Liver (tissue), 3 donors: ENCODE measurements at regions not wholly inside any gene's neighbourhood (a gene's known extent, or its start where the extent isn't known, plus 50 kb on each side); places are given as distances from the start of the nearest gene placed in this dataset.
A peak's percentile ranks its signal among the peaks of the same experiment; 100 is the strongest.

ENCODE experiments used
- ATF3 ChIP-seq: IDR thresholded peaks from 2 replicates; pipeline ENCODE4 v1.6.1; 2016; ENCODE audit warnings: antibody characterized with exemption
- CTCF ChIP-seq: fragments of 150-350 bp; IDR thresholded peaks from 2 replicates; pipeline ENCODE4 v1.5.1; 2017; ENCODE audit warnings: improper control_type of control experiment, low read depth, low read length; ENCODE audit not compliant: missing input control
- EGR1 ChIP-seq, 2 donors: IDR thresholded peaks; 2 replicates each; pipeline ENCODE4 v1.6.1; 2016 to 2018; ENCODE audit warnings: antibody characterized with exemption in 2 of 2, low read depth in 2 of 2
- HNF4A ChIP-seq, 2 donors: conservative IDR thresholded peaks; 2 replicates each; pipeline ENCODE4 v1.6.1; 2016; ENCODE audit warnings: antibody characterized with exemption in 2 of 2, mild to moderate bottlenecking in 2 of 2
- JUND ChIP-seq, 2 donors: IDR thresholded peaks; 2 replicates each; pipeline ENCODE4 v1.6.1; 2016; ENCODE audit warnings: antibody characterized with exemption in 2 of 2
- MAX ChIP-seq: IDR thresholded peaks from 2 replicates; pipeline ENCODE4 v1.6.1; 2016; ENCODE audit warnings: antibody characterized with exemption
- RAD21 ChIP-seq, 2 donors: IDR thresholded peaks; 2 replicates each; pipeline ENCODE4 v1.6.1; 2016; ENCODE audit warnings: antibody characterized with exemption in 2 of 2, mild to moderate bottlenecking in 2 of 2
- REST ChIP-seq: IDR thresholded peaks from 2 replicates; pipeline ENCODE4 v1.6.1; 2016; ENCODE audit warnings: antibody characterized with exemption, mild to moderate bottlenecking
- SP1 ChIP-seq: IDR thresholded peaks from 2 replicates; pipeline ENCODE4 v1.6.1; 2018; ENCODE audit warnings: antibody characterized with exemption, mild to moderate bottlenecking
- TAF1 ChIP-seq: conservative IDR thresholded peaks from 2 replicates; pipeline ENCODE4 v1.6.1; 2016; ENCODE audit warnings: antibody characterized with exemption, mild to moderate bottlenecking
- YY1 ChIP-seq: IDR thresholded peaks from 2 replicates; pipeline ENCODE4 v1.6.1; 2016; ENCODE audit warnings: antibody characterized with exemption, mild to moderate bottlenecking
- donor health status: healthy.
- donor health status: healthy.

GRCh38 chr15:94968133-94968532 lies 736.8 kb downstream of the MCTP2 start:
- TF ChIP-seq CTCF (no peak), SP1 (peak; percentile 18), EGR1 (IDR thresholded peaks at IDR 0.05; ENCODE audit: low read depth in 2 of 2) (no peak), RAD21 (IDR thresholded peaks at IDR 0.05) (no peak), REST (no peak), ATF3 (no peak), MAX (no peak), YY1 (no peak), TAF1 (no peak), JUND (IDR thresholded peaks at IDR 0.05) (no peak), HNF4A (conservative IDR thresholded peaks at IDR 0.05) (no peak)
